Tibial nerve (tissue), 4 donors: ENCODE measurements at regions not wholly inside any gene's neighbourhood (a gene's known extent, or its start where the extent isn't known, plus 50 kb on each side); places are given as distances from the start of the nearest gene placed in this dataset.

Experiments used
- DNase-seq, 2 donors: peaks; one replicate each; pipeline ENCODE4 v3.0.0-alpha.2; 2019; ENCODE audit warnings: low spot score in 2 of 2
- H3K27ac ChIP-seq, 4 donors: fragments of 200-600 bp; sonication (generic) in 3 of 4; one replicate each; pipeline ENCODE4 v1.5.1; 2017 to 2019; ENCODE audit warnings: mild to moderate bottlenecking in 1 of 4
- H3K27me3 ChIP-seq, 2 donors: fragments of 200-600 bp; sonication (generic) in 1 of 2; one replicate each; pipeline versions ENCODE4 v1.5.1 to v1.6.0; 2017 to 2019
- H3K36me3 ChIP-seq, 3 donors: fragments of 200-600 bp; sonication (generic); one replicate each; pipeline ENCODE4 v1.5.1; 2018 to 2019
- H3K4me1 ChIP-seq, 4 donors: fragments of 200-600 bp; sonication (generic) in 3 of 4; one replicate each; pipeline ENCODE4 v1.5.1; 2017 to 2019
- H3K4me3 ChIP-seq, 4 donors: fragments of 200-600 bp; sonication (generic) in 3 of 4; one replicate each; pipeline ENCODE4 v1.5.1; 2017 to 2019; ENCODE audit warnings: mild to moderate bottlenecking in 1 of 4, moderate library complexity in 1 of 4
- H3K9me3 ChIP-seq, 4 donors: fragments of 200-600 bp; sonication (generic) in 3 of 4; one replicate each; pipeline ENCODE4 v1.5.1; 2017 to 2019
- EP300 ChIP-seq, 2 donors: sonication (generic); formaldehyde crosslinking; IDR thresholded peaks; one replicate each; pipeline ENCODE4 v1.6.1; 2017; ENCODE audit warnings: antibody characterized with exemption in 2 of 2, mild to moderate bottlenecking in 1 of 2
- POLR2A ChIP-seq, 2 donors: fragments of 450-650 bp; IDR thresholded peaks; one replicate each; pipeline ENCODE4 v1.6.1; 2017; ENCODE audit warnings: antibody characterized with exemption in 2 of 2, mild to moderate bottlenecking in 2 of 2, moderate library complexity in 2 of 2
- WGBS, 2 donors: methylation state at CpG; one replicate each; pipeline ENCODE4 v1.1.5; 2018; 5-methylcytosine and 5-hydroxymethylcytosine counted together
- TF ChIP-seq, protein P1 (sequence below), 5 experiments: fragments of 200-600 bp in 3 of 5; fragments of 450-650 bp in 2 of 5; sonication (generic) in 3 of 5; IDR thresholded peaks; one replicate each; pipeline ENCODE4 v1.5.1; 2016 to 2019; ENCODE audit warnings: antibody characterized with exemption in 5 of 5, mild to moderate bottlenecking in 3 of 5, moderate library complexity in 2 of 5

DNA sequence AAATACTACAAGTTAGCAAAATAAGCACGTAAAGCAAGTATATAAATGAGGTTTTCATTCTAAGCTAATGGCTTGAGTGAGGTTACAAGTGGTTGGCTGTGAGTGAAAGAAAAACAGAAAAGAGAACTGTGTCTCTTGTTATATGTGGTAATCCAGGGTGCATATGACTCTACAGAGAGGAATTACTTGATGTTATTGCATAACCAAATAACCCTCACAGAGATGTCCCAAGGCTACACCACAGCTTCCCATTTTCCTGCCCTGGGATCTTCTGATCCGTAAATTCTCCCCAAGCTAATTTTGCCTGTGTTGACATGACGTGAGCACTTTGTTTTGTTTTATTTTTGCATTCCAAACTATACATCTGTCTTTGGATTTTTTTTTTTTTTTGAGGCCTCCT is 470.0 kb upstream of the INTU start:
- no peaks in the 10 kb centered on the region for H3K27me3 ChIP-seq
- 57 to 69% methylated on average over 3 of the region's 3 CpGs for WGBS, 2 donors
- H3K27ac ChIP-seq = no peak overlapping the region
- H3K9me3 ChIP-seq = no peaks in the 10 kb centered on the region
- peak in 1 of 2 donors; percentile 55 for TF ChIP-seq EP300 (IDR thresholded peaks at IDR 0.05)
- TF ChIP-seq, protein P1, sequence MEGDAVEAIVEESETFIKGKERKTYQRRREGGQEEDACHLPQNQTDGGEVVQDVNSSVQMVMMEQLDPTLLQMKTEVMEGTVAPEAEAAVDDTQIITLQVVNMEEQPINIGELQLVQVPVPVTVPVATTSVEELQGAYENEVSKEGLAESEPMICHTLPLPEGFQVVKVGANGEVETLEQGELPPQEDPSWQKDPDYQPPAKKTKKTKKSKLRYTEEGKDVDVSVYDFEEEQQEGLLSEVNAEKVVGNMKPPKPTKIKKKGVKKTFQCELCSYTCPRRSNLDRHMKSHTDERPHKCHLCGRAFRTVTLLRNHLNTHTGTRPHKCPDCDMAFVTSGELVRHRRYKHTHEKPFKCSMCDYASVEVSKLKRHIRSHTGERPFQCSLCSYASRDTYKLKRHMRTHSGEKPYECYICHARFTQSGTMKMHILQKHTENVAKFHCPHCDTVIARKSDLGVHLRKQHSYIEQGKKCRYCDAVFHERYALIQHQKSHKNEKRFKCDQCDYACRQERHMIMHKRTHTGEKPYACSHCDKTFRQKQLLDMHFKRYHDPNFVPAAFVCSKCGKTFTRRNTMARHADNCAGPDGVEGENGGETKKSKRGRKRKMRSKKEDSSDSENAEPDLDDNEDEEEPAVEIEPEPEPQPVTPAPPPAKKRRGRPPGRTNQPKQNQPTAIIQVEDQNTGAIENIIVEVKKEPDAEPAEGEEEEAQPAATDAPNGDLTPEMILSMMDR (IDR thresholded peaks at IDR 0.05) = no peak
- no peaks in the 10 kb centered on the region for H3K4me1 ChIP-seq
- DNase-seq = no peak
- no peak overlapping the region for H3K4me3 ChIP-seq
- no peaks in the 10 kb centered on the region for H3K36me3 ChIP-seq

DNA sequence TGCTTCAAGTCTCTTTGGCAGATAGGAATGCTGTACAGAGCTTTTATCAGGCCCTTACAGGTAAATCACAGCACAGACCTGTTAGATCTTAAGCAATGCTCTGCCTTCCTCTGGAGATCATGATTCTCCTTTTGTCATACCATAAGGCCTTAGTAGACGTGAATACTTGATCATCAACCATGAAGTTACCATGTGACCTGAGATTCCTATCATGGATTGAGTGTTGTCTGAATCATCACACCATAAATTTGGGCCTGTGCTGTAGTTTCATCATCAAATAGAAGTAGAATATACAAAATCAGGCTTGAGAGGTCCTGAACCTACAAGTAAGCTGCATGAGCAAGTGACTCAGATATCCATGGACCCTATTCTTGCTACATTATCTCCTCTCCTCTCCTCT is 466.8 kb upstream of the INTU start:
- no peaks in the 10 kb centered on the region for H3K27me3 ChIP-seq
- no peak overlapping the region for H3K27ac ChIP-seq
- TF ChIP-seq EP300 (IDR thresholded peaks at IDR 0.05) (no peak), POLR2A (IDR thresholded peaks at IDR 0.05) (no peak)
- TF ChIP-seq, protein P1 (IDR thresholded peaks at IDR 0.05) = no peak
- no peaks in the 10 kb centered on the region for H3K36me3 ChIP-seq
- 89 to 100% methylated on average over 1 of the region's 1 CpG for WGBS, 2 donors
- no peaks in the 10 kb centered on the region for H3K4me1 ChIP-seq
- H3K9me3 ChIP-seq = no peaks in the 10 kb centered on the region
- H3K4me3 ChIP-seq = no peak overlapping the region
- no peak for DNase-seq

DNA sequence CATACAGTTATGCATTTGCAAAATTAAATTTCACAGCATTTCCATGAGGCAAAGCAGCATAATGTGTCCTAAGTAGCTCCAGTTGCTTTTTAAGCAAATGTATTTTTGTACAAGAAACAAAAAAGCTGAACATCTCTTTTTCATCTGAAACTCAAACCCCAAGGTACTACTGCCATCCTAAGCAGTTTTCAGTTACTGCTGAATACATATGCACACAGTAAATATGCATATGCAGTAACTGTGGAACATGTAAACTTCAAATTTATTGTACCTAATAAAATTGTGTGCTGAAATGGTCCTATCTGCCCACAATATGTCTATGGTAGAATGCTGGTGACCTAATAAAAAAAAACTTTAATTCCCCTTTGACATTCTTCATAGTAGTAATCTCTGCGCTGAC is 458.6 kb upstream of the INTU start:
- TF ChIP-seq EP300 (IDR thresholded peaks at IDR 0.05) = no peak
- TF ChIP-seq, protein P1 (IDR thresholded peaks at IDR 0.05) = no peak
- Histone ChIP-seq H3K27ac (no peak overlapping the region), H3K4me1 (no peaks in the 10 kb centered on the region), H3K27me3 (no peaks in the 10 kb centered on the region), H3K36me3 (no peaks in the 10 kb centered on the region), H3K9me3 (no peaks in the 10 kb centered on the region), H3K4me3 (no peak overlapping the region)
- WGBS, 2 donors = 73 to 80% methylated on average over 1 of the region's 1 CpG
- no peak for DNase-seq

DNA sequence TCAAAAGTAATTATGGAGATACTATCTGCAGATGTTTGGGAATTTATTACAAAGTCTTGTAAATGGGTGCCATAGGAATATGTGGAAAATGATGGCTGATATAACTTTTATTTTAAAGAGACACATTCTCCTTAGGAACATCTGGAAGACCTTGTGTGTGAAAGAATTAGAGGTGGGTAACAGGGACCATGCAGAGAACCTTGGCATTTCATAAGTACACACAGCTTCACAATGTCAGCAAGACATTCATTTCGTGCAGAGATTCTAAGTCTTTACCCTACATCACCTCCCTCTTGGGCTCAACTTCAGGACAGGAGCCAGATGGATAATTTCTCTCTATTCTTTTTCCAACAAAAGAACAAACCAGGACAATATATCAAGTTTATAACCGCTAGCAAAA is 458.1 kb upstream of the INTU start:
- Histone ChIP-seq H3K27me3 (no peaks in the 10 kb centered on the region), H3K9me3 (no peaks in the 10 kb centered on the region), H3K4me1 (no peaks in the 10 kb centered on the region), H3K36me3 (no peaks in the 10 kb centered on the region), H3K4me3 (no peak overlapping the region), H3K27ac (no peak overlapping the region)
- 71 to 79% methylated on average over 2 of the region's 2 CpGs for WGBS, 2 donors
- no peak for DNase-seq
- TF ChIP-seq EP300 (IDR thresholded peaks at IDR 0.05) (no peak), POLR2A (IDR thresholded peaks at IDR 0.05) (no peak)
- TF ChIP-seq, protein P1 (IDR thresholded peaks at IDR 0.05) = no peak

DNA sequence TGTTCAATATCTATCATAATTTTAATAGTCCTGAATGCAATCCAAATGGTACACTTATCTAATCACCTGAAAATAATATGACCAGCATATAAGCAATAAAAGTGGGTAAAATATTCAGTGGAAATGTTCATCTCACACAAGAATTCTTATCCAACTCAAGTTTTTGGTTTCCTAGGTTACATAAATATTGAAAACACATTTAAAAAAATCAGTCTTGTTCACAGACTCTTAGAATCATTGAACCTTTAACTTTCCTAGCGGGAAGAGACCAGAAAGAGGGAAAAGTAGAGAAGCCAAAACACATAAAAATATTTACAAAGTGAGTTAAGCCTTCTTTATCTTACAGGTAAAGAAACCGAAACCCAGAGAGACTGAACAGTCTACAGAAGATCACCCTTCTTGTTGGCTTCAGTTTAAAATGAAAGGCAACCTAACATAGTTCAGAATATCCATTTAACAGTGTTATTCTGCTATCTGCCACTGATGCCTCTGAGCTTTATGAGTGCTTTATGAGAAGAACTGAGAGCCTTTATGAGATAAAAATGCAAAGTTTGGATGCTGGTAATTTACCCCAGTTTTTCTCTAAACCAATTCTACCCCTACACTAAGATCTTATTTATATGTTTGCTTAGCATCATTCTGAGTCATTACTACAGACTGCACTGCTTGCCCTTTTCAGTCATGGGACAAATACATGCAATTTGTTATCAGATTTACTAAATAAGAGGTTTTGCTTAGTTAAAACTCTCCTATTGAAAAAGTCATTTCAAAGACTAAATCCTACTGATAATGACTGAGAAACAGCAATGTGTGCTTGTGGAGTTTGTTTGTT is 453.3 kb upstream of the INTU start:
- peaks cover 0 to 5% (median 0%) of the 10 kb centered on the region in 4 donors for H3K9me3 ChIP-seq
- TF ChIP-seq, protein P1 (IDR thresholded peaks at IDR 0.05) = no peak
- no peak for TF ChIP-seq EP300 (IDR thresholded peaks at IDR 0.05)
- no peak overlapping the region for H3K4me3 ChIP-seq
- H3K36me3 ChIP-seq = no peaks in the 10 kb centered on the region
- no peak overlapping the region for H3K27ac ChIP-seq
- H3K27me3 ChIP-seq = no peaks in the 10 kb centered on the region
- no peak for DNase-seq
- no peaks in the 10 kb centered on the region for H3K4me1 ChIP-seq
- 75 to 83% methylated on average over 2 of the region's 2 CpGs for WGBS, 2 donors
